Fibroblast of lung (primary cell): ENCODE measurements at regions not wholly inside any gene's neighbourhood (a gene's known extent, or its start where the extent isn't known, plus 50 kb on each side); places are given as distances from the start of the nearest gene placed in this dataset.

ENCODE experiments used
- DNase-seq, 2 donors: peaks; one replicate each; pipeline versions ENCODE4 v3.0.0 to v3.0.0-alpha.2; 2010; ENCODE audit warnings: low read depth in 2 of 2
- H2AFZ ChIP-seq: 2 replicates; pipeline ENCODE4 v1.5.1; 2012; ENCODE audit warnings: low read length, control low read depth, inconsistent platforms
- H3K27ac ChIP-seq: 2 replicates; pipeline ENCODE4 v1.5.1; 2011; ENCODE audit warnings: low read length, control low read depth; ENCODE audit not compliant: insufficient read depth
- H3K27me3 ChIP-seq: 2 replicates; pipeline ENCODE4 v1.5.1; 2011; ENCODE audit warnings: mild to moderate bottlenecking, low read length; ENCODE audit not compliant: control insufficient read depth, insufficient read depth
- H3K36me3 ChIP-seq: 2 replicates; pipeline ENCODE4 v1.5.1; 2011; ENCODE audit warnings: low read length; ENCODE audit not compliant: control insufficient read depth, insufficient read depth
- H3K4me1 ChIP-seq: 2 replicates; pipeline ENCODE4 v1.5.1; 2011; ENCODE audit warnings: low read length; ENCODE audit not compliant: control insufficient read depth, insufficient read depth; ENCODE audit errors: extremely low read depth
- H3K4me2 ChIP-seq: 2 replicates; pipeline ENCODE4 v1.5.1; 2011; ENCODE audit warnings: low read length, control low read depth; ENCODE audit not compliant: insufficient read depth; ENCODE audit errors: extremely low read depth
- H3K4me3 ChIP-seq, 4 experiments: fragments of 200-600 bp in 1 of 4; sonication (generic) in 1 of 4; replicated peaks in 1 of 4; 2 replicates each; pipeline ENCODE4 v1.5.1; 2011 to 2016; ENCODE audit warnings: low read length in 4 of 4, low read depth in 3 of 4, mild to moderate bottlenecking in 3 of 4, control low read depth in 2 of 4, inconsistent platforms in 1 of 4, mixed read lengths in 1 of 4; ENCODE audit not compliant: insufficient read depth in 1 of 4; ENCODE audit errors: control extremely low read depth in 1 of 4
- H3K79me2 ChIP-seq: 2 replicates; pipeline ENCODE4 v1.5.1; 2012; ENCODE audit warnings: mild to moderate bottlenecking, low read length, inconsistent platforms; ENCODE audit not compliant: control insufficient read depth, insufficient read depth
- H3K9ac ChIP-seq: 2 replicates; pipeline ENCODE4 v1.5.1; 2011; ENCODE audit warnings: mild to moderate bottlenecking, low read length, control low read depth; ENCODE audit not compliant: insufficient read depth
- H3K9me3 ChIP-seq: 2 replicates; pipeline ENCODE4 v1.5.1; 2012; ENCODE audit warnings: low read depth, low read length; ENCODE audit not compliant: control insufficient read depth, insufficient read depth
- H4K20me1 ChIP-seq: 2 replicates; pipeline ENCODE4 v1.5.1; 2011; ENCODE audit warnings: low read length; ENCODE audit not compliant: control insufficient read depth, insufficient read depth; ENCODE audit errors: extremely low read depth
- CTCF ChIP-seq, 2 donors: IDR thresholded peaks in 1 of 2; conservative IDR thresholded peaks in 1 of 2; 1 replicate in 1 of 2; 2 replicates in 1 of 2; pipeline ENCODE4 v1.5.1; 2011 to 2012; ENCODE audit warnings: low read length in 2 of 2, control low read depth in 1 of 2, inconsistent platforms in 1 of 2, low read depth in 1 of 2, mild to moderate bottlenecking in 1 of 2
- EZH2 ChIP-seq: IDR thresholded peaks from 2 replicates; pipeline ENCODE4 v1.5.1; 2012; ENCODE audit warnings: low read length, control low read depth, mild to moderate bottlenecking; ENCODE audit errors: missing control alignments

GRCh38 chr1:81381881-81382280 is 418.9 kb upstream of the ADGRL2 start:
- H3K4me2 ChIP-seq, result no peak overlapping the region
- no peaks in the 10 kb centered on the region for H3K79me2 ChIP-seq
- no peak overlapping the region for H3K9ac ChIP-seq
- H3K27ac ChIP-seq, result no peak overlapping the region
- H3K9me3 ChIP-seq, result no peaks in the 10 kb centered on the region
- TF ChIP-seq CTCF (conservative IDR thresholded peaks at IDR 0.05 in 1 of 2, IDR thresholded peaks at IDR 0.05 in 1 of 2; ENCODE audit: low read depth in 1 of 2, low read length in 2 of 2), result no peak
- no peak for TF ChIP-seq EZH2
- no peaks in the 10 kb centered on the region for H3K4me1 ChIP-seq
- H2AFZ ChIP-seq, result no peak overlapping the region
- no peaks in the 10 kb centered on the region for H4K20me1 ChIP-seq
- no peak for DNase-seq
- no peaks in the 10 kb centered on the region for H3K27me3 ChIP-seq
- no peak overlapping the region for H3K4me3 ChIP-seq
- no peaks in the 10 kb centered on the region for H3K36me3 ChIP-seq

- Histone ChIP-seq H3K27me3 (no peaks in the 10 kb centered on the region), H4K20me1 (no peaks in the 10 kb centered on the region), H3K4me2 (no peak overlapping the region), H3K4me3 (no peak overlapping the region), H3K36me3 (no peaks in the 10 kb centered on the region), H3K9me3 (no peaks in the 10 kb centered on the region), H2AFZ (no peak overlapping the region), H3K9ac (no peak overlapping the region), H3K4me1 (no peaks in the 10 kb centered on the region), H3K27ac (no peak overlapping the region), H3K79me2 (no peaks in the 10 kb centered on the region)
- no peak for DNase-seq
- TF ChIP-seq EZH2 (no peak), CTCF (conservative IDR thresholded peaks at IDR 0.05 in 1 of 2, IDR thresholded peaks at IDR 0.05 in 1 of 2; ENCODE audit: low read depth in 1 of 2, low read length in 2 of 2) (no peak)
Observed at GRCh38 chr1:81380436-81380835, 420.3 kb upstream of the ADGRL2 start.

- H3K9me3 ChIP-seq, result no peaks in the 10 kb centered on the region
- no peaks in the 10 kb centered on the region for H3K27me3 ChIP-seq
- H3K27ac ChIP-seq, result no peak overlapping the region
- H3K4me3 ChIP-seq, result no peak overlapping the region
- TF ChIP-seq CTCF (conservative IDR thresholded peaks at IDR 0.05 in 1 of 2, IDR thresholded peaks at IDR 0.05 in 1 of 2; ENCODE audit: low read depth in 1 of 2, low read length in 2 of 2) (no peak), EZH2 (no peak)
- no peak overlapping the region for H3K9ac ChIP-seq
- H2AFZ ChIP-seq, result no peak overlapping the region
- no peaks in the 10 kb centered on the region for H3K4me1 ChIP-seq
- no peaks in the 10 kb centered on the region for H3K36me3 ChIP-seq
- H4K20me1 ChIP-seq, result no peaks in the 10 kb centered on the region
- H3K4me2 ChIP-seq, result no peak overlapping the region
- DNase-seq, result no peak
- no peaks in the 10 kb centered on the region for H3K79me2 ChIP-seq
Observed at GRCh38 chr1:81379430-81379829, 421.3 kb upstream of the ADGRL2 start.
